ENCODE measurements at regions not wholly inside any gene's neighbourhood (a gene's known extent, or its start where the extent isn't known, plus 50 kb on each side); places are given as distances from the start of the nearest gene placed in this dataset.

DNA sequence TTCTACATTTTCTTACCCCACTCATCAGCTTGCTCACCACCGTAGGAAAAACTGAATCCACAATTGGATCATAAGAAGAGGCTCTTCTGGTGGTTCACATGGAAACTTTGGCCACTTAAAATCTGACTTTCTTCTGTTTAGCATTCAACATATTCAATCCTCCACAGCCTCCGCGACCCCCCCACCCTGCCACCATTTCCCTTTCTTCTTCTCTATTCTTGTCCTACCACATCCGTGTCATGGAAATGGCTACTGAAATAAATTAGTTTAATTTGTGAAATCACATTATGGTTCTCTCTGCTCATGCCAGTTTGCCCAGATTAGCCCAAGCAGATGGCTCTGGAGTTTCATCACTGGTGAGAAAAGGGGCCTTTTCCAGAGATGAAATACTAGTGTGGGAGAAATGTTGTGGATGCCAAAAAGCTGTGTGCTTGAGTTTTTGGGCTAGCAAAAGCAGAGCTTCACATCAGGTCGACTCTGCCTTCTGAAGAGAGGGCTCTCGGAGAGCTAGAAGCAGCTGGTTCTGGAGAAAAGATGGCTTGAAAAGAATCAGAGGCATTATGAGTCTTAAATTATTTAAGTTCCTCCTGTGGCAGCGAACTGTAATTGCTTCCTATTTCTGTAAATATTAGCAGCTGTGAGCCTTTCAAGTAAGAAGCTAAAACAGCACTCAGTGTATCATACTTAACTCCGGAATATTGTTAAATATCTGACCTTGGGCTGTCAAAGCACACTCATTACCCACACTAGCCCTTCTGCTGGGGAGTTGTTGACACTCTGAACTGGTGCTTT is 107.1 kb downstream of the MAT2B start:
- DNase-seq (no peak), ATAC-seq (ENCODE audit: low FRiP score) (no peak)
- Histone ChIP-seq H3K9me3 (ENCODE audit: control insufficient read depth, low read length) (no peaks in the 10 kb centered on the region), H3K36me3 (ENCODE audit: control insufficient read depth in 1 of 2, insufficient read depth in 2 of 2, low read length in 1 of 2) (no peaks in the 10 kb centered on the region), H3K4me3 (ENCODE audit: low read length in 2 of 2) (no peak overlapping the region), H3K27ac (ENCODE audit: low read depth in 1 of 2, low read length in 2 of 2) (no peak overlapping the region), H3K27me3 (ENCODE audit: control insufficient read depth in 1 of 2, insufficient read depth in 2 of 2, low read length in 1 of 2) (no peaks in the 10 kb centered on the region), H3K4me1 (ENCODE audit: control insufficient read depth in 1 of 2, insufficient read depth in 2 of 2, low read length in 2 of 2) (no peaks in the 10 kb centered on the region)
- WGBS, 2 donors, result 73 to 74% methylated on average over 8 of the region's 8 CpGs
- intact Hi-C loops (cut with DNase I), result no loop called here

DNA sequence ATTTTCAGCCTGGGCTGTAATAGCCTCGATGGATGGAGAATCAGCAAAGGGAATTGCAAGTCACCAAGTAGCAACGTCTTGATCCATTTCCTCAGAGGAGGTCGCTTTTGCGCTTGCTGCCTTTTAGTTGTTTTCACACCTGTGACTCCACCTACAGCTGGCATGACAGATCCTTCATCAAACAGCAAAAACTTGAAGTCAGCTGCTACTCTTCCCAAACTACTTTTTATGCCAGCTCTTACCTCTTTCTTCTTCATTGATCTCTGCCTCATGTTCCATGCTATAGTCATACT is 107.7 kb downstream of the MAT2B start:
- WGBS, 2 donors, result 58% methylated on average over 4 of the region's 4 CpGs
- no peaks in the 10 kb centered on the region for H3K4me1 ChIP-seq (ENCODE audit: control insufficient read depth in 1 of 2, insufficient read depth in 2 of 2, low read length in 2 of 2)
- ATAC-seq (ENCODE audit: low FRiP score) (no peak), DNase-seq (no peak)
- no peak overlapping the region for H3K27ac ChIP-seq (ENCODE audit: low read depth in 1 of 2, low read length in 2 of 2)
- H3K9me3 ChIP-seq (ENCODE audit: control insufficient read depth, low read length), result no peaks in the 10 kb centered on the region
- intact Hi-C loops (cut with DNase I), result no loop called here
- no peak overlapping the region for H3K4me3 ChIP-seq (ENCODE audit: low read length in 2 of 2)
- no peaks in the 10 kb centered on the region for H3K36me3 ChIP-seq (ENCODE audit: control insufficient read depth in 1 of 2, insufficient read depth in 2 of 2, low read length in 1 of 2)
- no peaks in the 10 kb centered on the region for H3K27me3 ChIP-seq (ENCODE audit: control insufficient read depth in 1 of 2, insufficient read depth in 2 of 2, low read length in 1 of 2)

- DNase-seq (no peak), ATAC-seq (ENCODE audit: low FRiP score) (no peak)
- no peaks in the 10 kb centered on the region for H3K36me3 ChIP-seq (ENCODE audit: control insufficient read depth in 1 of 2, insufficient read depth in 2 of 2, low read length in 1 of 2)
- no peak overlapping the region for H3K4me3 ChIP-seq (ENCODE audit: low read length in 2 of 2)
- intact Hi-C loops (cut with DNase I), result no loop called here
- H3K27ac ChIP-seq (ENCODE audit: low read depth in 1 of 2, low read length in 2 of 2), result no peak overlapping the region
- H3K9me3 ChIP-seq (ENCODE audit: control insufficient read depth, low read length), result no peaks in the 10 kb centered on the region
- no peaks in the 10 kb centered on the region for H3K4me1 ChIP-seq (ENCODE audit: control insufficient read depth in 1 of 2, insufficient read depth in 2 of 2, low read length in 2 of 2)
- H3K27me3 ChIP-seq (ENCODE audit: control insufficient read depth in 1 of 2, insufficient read depth in 2 of 2, low read length in 1 of 2), result peaks cover 0 to 1% of the 10 kb centered on the region in 2 donors
- WGBS, 2 donors, result 34 to 44% methylated on average over 3 of the region's 3 CpGs
These were observed 109.4 kb downstream of the MAT2B start for GRCh38 chr5:163614787-163615186.

- Histone ChIP-seq H3K4me3 (ENCODE audit: low read length in 2 of 2) (no peak overlapping the region), H3K27ac (ENCODE audit: low read depth in 1 of 2, low read length in 2 of 2) (no peak overlapping the region), H3K4me1 (ENCODE audit: control insufficient read depth in 1 of 2, insufficient read depth in 2 of 2, low read length in 2 of 2) (no peaks in the 10 kb centered on the region), H3K27me3 (ENCODE audit: control insufficient read depth in 1 of 2, insufficient read depth in 2 of 2, low read length in 1 of 2) (peaks cover 0 to 1% of the 10 kb centered on the region in 2 donors), H3K36me3 (ENCODE audit: control insufficient read depth in 1 of 2, insufficient read depth in 2 of 2, low read length in 1 of 2) (no peaks in the 10 kb centered on the region), H3K9me3 (ENCODE audit: control insufficient read depth, low read length) (no peaks in the 10 kb centered on the region)
- 79 to 82% methylated on average over 3 of the region's 3 CpGs for WGBS, 2 donors
- DNase-seq (no peak), ATAC-seq (ENCODE audit: low FRiP score) (no peak)
- intact Hi-C loops (cut with DNase I), result no loop called here
These were observed 114.0 kb downstream of the MAT2B start for GRCh38 chr5:163619273-163619934.

- WGBS, 2 donors, result 69 to 73% methylated on average over 5 of the region's 5 CpGs
- no peaks in the 10 kb centered on the region for H3K36me3 ChIP-seq (ENCODE audit: control insufficient read depth in 1 of 2, insufficient read depth in 2 of 2, low read length in 1 of 2)
- intact Hi-C loops (cut with DNase I), result no loop called here
- H3K27ac ChIP-seq (ENCODE audit: low read depth in 1 of 2, low read length in 2 of 2), result no peak overlapping the region
- ATAC-seq (ENCODE audit: low FRiP score) (no peak), DNase-seq (no peak)
- peaks cover 0 to 1% of the 10 kb centered on the region in 2 donors for H3K27me3 ChIP-seq (ENCODE audit: control insufficient read depth in 1 of 2, insufficient read depth in 2 of 2, low read length in 1 of 2)
- H3K9me3 ChIP-seq (ENCODE audit: control insufficient read depth, low read length), result no peaks in the 10 kb centered on the region
- H3K4me1 ChIP-seq (ENCODE audit: control insufficient read depth in 1 of 2, insufficient read depth in 2 of 2, low read length in 2 of 2), result no peaks in the 10 kb centered on the region
- no peak overlapping the region for H3K4me3 ChIP-seq (ENCODE audit: low read length in 2 of 2)
These were observed 114.5 kb downstream of the MAT2B start for GRCh38 chr5:163619951-163620350.

DNA sequence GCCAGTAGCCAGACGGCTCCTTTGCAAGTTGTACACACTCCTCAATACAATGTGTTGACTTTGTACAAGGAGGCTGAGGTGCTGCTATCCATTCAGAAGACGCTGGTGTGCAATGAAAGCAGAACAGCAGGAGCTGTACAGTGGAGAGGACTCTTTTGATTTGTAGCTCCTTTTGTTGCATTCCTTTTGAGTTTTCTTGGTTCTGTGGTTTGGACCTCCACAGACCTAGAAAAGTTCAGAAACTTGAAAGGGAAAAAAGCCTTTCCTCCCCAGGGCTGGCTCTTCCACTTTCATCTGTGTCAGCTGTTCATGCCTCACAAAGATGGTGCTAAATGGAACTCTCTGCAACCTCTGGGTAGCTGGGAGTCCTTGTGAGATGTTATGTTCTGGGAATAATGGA is 117.4 kb downstream of the MAT2B start:
- Histone ChIP-seq H3K36me3 (ENCODE audit: control insufficient read depth in 1 of 2, insufficient read depth in 2 of 2, low read length in 1 of 2) (no peaks in the 10 kb centered on the region), H3K4me1 (ENCODE audit: control insufficient read depth in 1 of 2, insufficient read depth in 2 of 2, low read length in 2 of 2) (no peaks in the 10 kb centered on the region), H3K27ac (ENCODE audit: low read depth in 1 of 2, low read length in 2 of 2) (no peak overlapping the region), H3K9me3 (ENCODE audit: control insufficient read depth, low read length) (no peaks in the 10 kb centered on the region), H3K4me3 (ENCODE audit: low read length in 2 of 2) (no peak overlapping the region), H3K27me3 (ENCODE audit: control insufficient read depth in 1 of 2, insufficient read depth in 2 of 2, low read length in 1 of 2) (peaks cover 0 to 3% of the 10 kb centered on the region in 2 donors)
- DNase-seq, result no peak
- no peak for ATAC-seq (ENCODE audit: low FRiP score)
- intact Hi-C loops (cut with DNase I), result no loop called here
- 43 to 48% methylated on average over 2 of the region's 2 CpGs for WGBS, 2 donors

DNA sequence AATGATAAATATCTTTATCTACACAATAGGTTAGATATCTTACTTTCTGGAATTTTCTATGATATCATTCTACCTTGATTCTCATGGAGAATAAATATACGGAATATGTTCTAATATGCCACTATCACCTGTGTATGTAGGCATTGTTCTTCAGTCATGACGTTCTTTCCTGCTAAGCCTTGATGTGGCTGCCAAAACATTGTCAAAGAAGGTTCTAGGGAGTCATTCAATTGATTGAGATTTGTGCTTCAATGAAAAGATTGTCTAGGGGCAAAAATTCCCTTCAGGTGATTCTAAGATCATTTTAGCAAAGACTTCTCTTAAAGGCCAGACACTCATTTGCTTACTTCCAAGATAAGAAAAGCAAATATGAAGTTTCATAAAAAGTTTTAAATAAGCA is 118.1 kb downstream of the MAT2B start:
- intact Hi-C loops (cut with DNase I), result no loop called here
- ATAC-seq (ENCODE audit: low FRiP score), result no peak
- Histone ChIP-seq H3K4me1 (ENCODE audit: control insufficient read depth in 1 of 2, insufficient read depth in 2 of 2, low read length in 2 of 2) (no peaks in the 10 kb centered on the region), H3K36me3 (ENCODE audit: control insufficient read depth in 1 of 2, insufficient read depth in 2 of 2, low read length in 1 of 2) (no peaks in the 10 kb centered on the region), H3K27me3 (ENCODE audit: control insufficient read depth in 1 of 2, insufficient read depth in 2 of 2, low read length in 1 of 2) (peaks cover 0 to 2% of the 10 kb centered on the region in 2 donors), H3K9me3 (ENCODE audit: control insufficient read depth, low read length) (no peaks in the 10 kb centered on the region), H3K4me3 (ENCODE audit: low read length in 2 of 2) (no peak overlapping the region), H3K27ac (ENCODE audit: low read depth in 1 of 2, low read length in 2 of 2) (no peak overlapping the region)
- WGBS, 2 donors, result 64 to 67% methylated on average over 2 of the region's 2 CpGs
- no peak for DNase-seq

- no peak overlapping the region for H3K4me3 ChIP-seq (ENCODE audit: low read length in 2 of 2)
- intact Hi-C loops (cut with DNase I), result no loop called here
- no peaks in the 10 kb centered on the region for H3K36me3 ChIP-seq (ENCODE audit: control insufficient read depth in 1 of 2, insufficient read depth in 2 of 2, low read length in 1 of 2)
- ATAC-seq (ENCODE audit: low FRiP score), result no peak
- no peak for DNase-seq
- WGBS, 2 donors, result 0 to 13% methylated on average over 2 of the region's 2 CpGs
- no peaks in the 10 kb centered on the region for H3K4me1 ChIP-seq (ENCODE audit: control insufficient read depth in 1 of 2, insufficient read depth in 2 of 2, low read length in 2 of 2)
- no peaks in the 10 kb centered on the region for H3K9me3 ChIP-seq (ENCODE audit: control insufficient read depth, low read length)
- H3K27me3 ChIP-seq (ENCODE audit: control insufficient read depth in 1 of 2, insufficient read depth in 2 of 2, low read length in 1 of 2), result peaks cover 0 to 2% of the 10 kb centered on the region in 2 donors
- no peak overlapping the region for H3K27ac ChIP-seq (ENCODE audit: low read depth in 1 of 2, low read length in 2 of 2)
These were observed 118.6 kb downstream of the MAT2B start for GRCh38 chr5:163623986-163624385.

DNA sequence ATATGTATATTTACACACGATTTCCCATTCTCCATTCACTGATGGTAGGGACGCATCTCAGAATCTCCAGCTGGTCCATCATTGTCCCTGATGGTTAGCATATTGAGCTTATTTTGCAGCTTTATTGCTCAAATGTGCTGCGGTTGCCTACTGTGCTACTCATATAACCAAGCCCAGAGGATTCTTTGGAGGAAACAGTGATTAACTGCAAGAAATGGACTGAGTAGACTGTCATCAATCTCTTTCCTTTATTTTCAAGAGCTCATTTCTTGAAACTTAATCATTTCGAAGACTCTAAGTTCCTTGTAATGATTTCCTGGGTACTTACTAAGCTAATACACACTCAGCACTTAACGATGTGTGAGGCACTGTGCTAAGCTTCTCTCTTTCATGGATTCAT is 119.0 kb downstream of the MAT2B start:
- Histone ChIP-seq H3K9me3 (ENCODE audit: control insufficient read depth, low read length) (no peaks in the 10 kb centered on the region), H3K36me3 (ENCODE audit: control insufficient read depth in 1 of 2, insufficient read depth in 2 of 2, low read length in 1 of 2) (no peaks in the 10 kb centered on the region), H3K4me1 (ENCODE audit: control insufficient read depth in 1 of 2, insufficient read depth in 2 of 2, low read length in 2 of 2) (no peaks in the 10 kb centered on the region), H3K27ac (ENCODE audit: low read depth in 1 of 2, low read length in 2 of 2) (no peak overlapping the region), H3K27me3 (ENCODE audit: control insufficient read depth in 1 of 2, insufficient read depth in 2 of 2, low read length in 1 of 2) (peaks cover 0 to 2% of the 10 kb centered on the region in 2 donors), H3K4me3 (ENCODE audit: low read length in 2 of 2) (no peak overlapping the region)
- DNase-seq, result no peak
- ATAC-seq (ENCODE audit: low FRiP score), result no peak
- 52 to 65% methylated on average over 5 of the region's 5 CpGs for WGBS, 2 donors
- intact Hi-C loops (cut with DNase I), result no loop called here

Data from aorta (tissue), 5 donors.